ENCODE measurements at regions not wholly inside any gene's neighbourhood (a gene's known extent, or its start where the extent isn't known, plus 50 kb on each side); places are given as distances from the start of the nearest gene placed in this dataset.

GRCh38 chr2:120536141-120536540 is 190.2 kb downstream of the INHBB start:
- ATAC-seq (no peak), FAIRE-seq (no peak), DNase-seq (ENCODE audit: extremely low read depth in 1 of 4, low spot score in 3 of 4) (no peak)
- Histone ChIP-seq H3K4me3 (no peak overlapping the region), H3K9me1 (ENCODE audit: control insufficient read depth, insufficient read depth, low read length) (no peaks in the 10 kb centered on the region), H3K4me1 (replicated peaks in 1 of 2; ENCODE audit: control insufficient read depth in 2 of 2, insufficient read depth in 2 of 2, low read length in 2 of 2) (no peaks in the 10 kb centered on the region), H2AFZ (ENCODE audit: low read depth, low read length) (no peak overlapping the region), H4K20me1 (replicated peaks; ENCODE audit: control insufficient read depth, insufficient read depth, low read length) (peaks cover 5% of the 10 kb centered on the region; the same call in 1 of the 2 replicates), H3K9me3 (replicated peaks; ENCODE audit: control insufficient read depth, insufficient read depth, low read depth, low read length) (no peaks in the 10 kb centered on the region), H3K36me3 (ENCODE audit: control insufficient read depth, insufficient read depth, low read length) (no peaks in the 10 kb centered on the region), H3K27ac (ENCODE audit: extremely low read depth, low read depth, low read length) (no peak overlapping the region), H3K79me2 (ENCODE audit: control insufficient read depth, insufficient read depth, low read length) (no peaks in the 10 kb centered on the region), H3K27me3 (ENCODE audit: control insufficient read depth in 2 of 2, insufficient read depth in 2 of 2, low read length in 2 of 2) (peaks cover 0 to 64% of the 10 kb centered on the region in 2 experiments; a peak in 3 of 5 replicates), H3K4me2 (ENCODE audit: insufficient read depth, low read length) (no peak overlapping the region), H3K9ac (ENCODE audit: insufficient read depth in 1 of 2, low read depth in 2 of 2, low read length in 2 of 2) (no peak overlapping the region)
- TF ChIP-seq HDGF (IDR thresholded peaks at IDR 0.05): no peak
- 2% methylated on average over 4 of the region's 4 CpGs for WGBS (ENCODE audit: insufficient coverage, low coverage, missing lambda C conversion rate)
- in situ Hi-C loops (cut with MboI) (no loop called here), intact Hi-C loops (cut with micrococcal nuclease) (no loop called here)
- ChIA-PET POLR2A (interaction anchor here (1.0 kb wide), 1 partner anchor 7 kb away, joined by 4 read pairs; no protein-coding TSS in a partner anchor), CTCF (ENCODE audit: low intra/inter-chr PET ratio) (no interaction called here)
- no TSS peak for BruUV-seq (replicated peaks)

DNA sequence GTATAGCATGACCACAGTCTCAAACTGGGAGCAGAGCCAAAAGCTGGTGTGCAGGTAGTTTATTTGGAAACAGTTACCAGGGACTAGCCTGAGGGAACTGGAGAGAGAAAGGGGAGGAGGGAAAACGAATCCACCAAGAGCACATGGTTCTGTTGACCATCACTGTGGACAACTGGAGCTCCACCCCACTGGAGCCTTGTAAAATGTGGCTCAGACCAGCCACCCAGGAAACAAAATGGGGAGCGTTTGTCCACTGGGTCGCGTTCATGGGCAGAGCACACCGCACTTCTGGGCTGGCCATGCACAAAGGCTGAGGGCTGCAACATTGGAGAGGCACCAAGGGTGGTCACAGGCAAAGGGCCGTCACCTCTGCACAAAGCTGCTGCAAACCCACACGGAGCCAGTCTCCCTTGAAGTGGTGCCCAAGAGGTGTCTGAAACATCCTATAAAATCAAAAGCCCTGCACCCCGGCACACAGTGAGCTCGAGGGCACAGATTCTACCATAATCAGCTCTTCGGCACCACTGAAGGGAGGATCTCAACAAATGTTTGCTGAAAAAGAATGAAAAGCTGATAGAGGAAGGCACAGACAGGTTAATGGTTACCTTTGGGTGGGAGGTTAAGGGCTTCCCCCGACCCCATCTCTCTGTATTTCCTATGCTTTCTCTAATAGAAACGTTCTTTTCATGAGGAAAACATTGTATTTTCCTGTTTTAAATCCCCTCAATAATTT is 192.9 kb downstream of the INHBB start:
- ChIA-PET POLR2A (interaction anchor here (0.6 to 1.6 kb wide), 3 partner anchors 40 to 1275 kb away, joined by 3 read pairs; no protein-coding TSS in a partner anchor), CTCF (ENCODE audit: low intra/inter-chr PET ratio) (no interaction called here)
- Histone ChIP-seq H4K20me1 (replicated peaks; ENCODE audit: control insufficient read depth, insufficient read depth, low read length) (peaks cover 5% of the 10 kb centered on the region; the same call in 1 of the 2 replicates), H3K36me3 (ENCODE audit: control insufficient read depth, insufficient read depth, low read length) (no peaks in the 10 kb centered on the region), H3K79me2 (ENCODE audit: control insufficient read depth, insufficient read depth, low read length) (no peaks in the 10 kb centered on the region), H3K27ac (ENCODE audit: extremely low read depth, low read depth, low read length) (no peak overlapping the region), H3K4me3 (no peak overlapping the region), H3K27me3 (ENCODE audit: control insufficient read depth in 2 of 2, insufficient read depth in 2 of 2, low read length in 2 of 2) (peaks cover 3 to 67% of the 10 kb centered on the region in 2 experiments; a peak in 3 of 5 replicates), H3K9ac (ENCODE audit: insufficient read depth in 1 of 2, low read depth in 2 of 2, low read length in 2 of 2) (no peak overlapping the region), H3K4me2 (ENCODE audit: insufficient read depth, low read length) (no peak overlapping the region), H3K9me3 (replicated peaks; ENCODE audit: control insufficient read depth, insufficient read depth, low read depth, low read length) (no peaks in the 10 kb centered on the region), H3K9me1 (ENCODE audit: control insufficient read depth, insufficient read depth, low read length) (no peaks in the 10 kb centered on the region), H3K4me1 (replicated peaks in 1 of 2; ENCODE audit: control insufficient read depth in 2 of 2, insufficient read depth in 2 of 2, low read length in 2 of 2) (no peaks in the 10 kb centered on the region), H2AFZ (ENCODE audit: low read depth, low read length) (no peak overlapping the region)
- TF ChIP-seq POU5F1 (IDR thresholded peaks at IDR 0.05; ENCODE audit: borderline replicate concordance, low read depth, low read length, partially characterized antibody) (no peak), MAFK (IDR thresholded peaks at IDR 0.05; ENCODE audit: low read length) (no peak), KHSRP (IDR thresholded peaks at IDR 0.05) (no peak)
- BruUV-seq (replicated peaks): no TSS peak
- ATAC-seq (no peak), FAIRE-seq (no peak), DNase-seq (ENCODE audit: extremely low read depth in 1 of 4, low spot score in 3 of 4) (no peak)
- in situ Hi-C loops (cut with MboI) (no loop called here), intact Hi-C loops (cut with micrococcal nuclease) (no loop called here)
- under 1% methylated on average over 12 of the region's 12 CpGs for WGBS (ENCODE audit: insufficient coverage, low coverage, missing lambda C conversion rate)
